Fibroblast of peridontal ligament (primary cell): ENCODE measurements at regions not wholly inside any gene's neighbourhood (a gene's known extent, or its start where the extent isn't known, plus 50 kb on each side); places are given as distances from the start of the nearest gene placed in this dataset.

ENCODE experiments used
- DNase-seq: peaks from one replicate; pipeline ENCODE4 v3.0.0-alpha.2; 2010; ENCODE audit errors: extremely low read depth

DNA sequence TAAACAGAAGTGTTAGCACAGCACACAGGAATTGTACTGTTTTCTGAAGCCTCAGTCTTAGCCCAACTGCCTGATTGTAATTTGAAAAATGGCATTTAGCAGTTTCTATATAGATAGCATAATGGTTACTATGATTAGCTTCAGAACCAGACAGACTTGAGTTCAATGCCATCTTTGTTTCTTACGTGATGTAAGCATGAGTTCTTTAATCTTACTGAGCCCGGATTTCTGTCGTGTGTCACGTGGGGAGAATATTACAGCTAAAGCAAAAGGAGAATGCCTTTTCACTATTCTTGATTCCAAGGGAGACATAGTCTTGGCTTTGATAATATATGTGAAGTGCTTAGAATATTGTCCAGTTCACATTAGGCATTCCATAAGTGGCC lies 407.3 kb downstream of the STIM2 start:
- DNase-seq: no peak

DNA sequence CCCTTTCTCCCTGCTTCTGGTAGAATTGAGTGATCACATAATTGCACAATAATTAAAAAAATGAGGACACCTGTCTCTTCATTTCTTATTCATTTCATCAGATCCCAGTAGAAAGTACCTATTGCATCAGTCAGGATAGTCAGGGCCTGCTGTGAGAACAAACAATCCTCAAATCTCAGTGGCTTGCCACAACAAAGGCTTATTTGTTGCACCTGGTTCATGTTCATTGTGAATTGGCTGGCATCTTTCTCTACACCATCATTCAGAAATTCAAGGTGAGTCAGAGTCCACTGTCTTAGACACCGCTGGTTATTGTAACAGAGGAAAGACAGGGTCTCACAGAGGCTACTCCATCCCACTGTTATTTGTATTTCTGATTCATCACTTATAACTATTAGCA lies 409.8 kb downstream of the STIM2 start:
- DNase-seq: no peak

DNA sequence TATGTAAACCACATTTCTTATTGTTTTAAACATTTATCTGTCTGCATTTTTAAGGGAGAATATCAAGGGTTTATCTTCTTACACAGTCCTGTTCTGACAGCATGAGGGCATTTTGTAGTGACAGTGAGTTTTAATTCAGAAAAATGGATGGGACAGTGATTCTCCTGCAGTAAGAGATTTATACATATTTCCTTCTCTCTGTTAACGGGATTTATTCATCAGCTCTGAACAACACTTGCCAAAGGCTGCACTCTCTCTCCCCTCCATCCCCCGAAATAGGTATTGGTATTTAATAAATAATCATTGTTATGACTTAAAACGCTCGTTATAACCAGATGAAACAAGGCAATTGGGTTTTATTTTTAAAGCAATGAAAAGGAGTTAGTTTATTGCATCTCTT lies 410.9 kb downstream of the STIM2 start:
- no peak for DNase-seq

DNA sequence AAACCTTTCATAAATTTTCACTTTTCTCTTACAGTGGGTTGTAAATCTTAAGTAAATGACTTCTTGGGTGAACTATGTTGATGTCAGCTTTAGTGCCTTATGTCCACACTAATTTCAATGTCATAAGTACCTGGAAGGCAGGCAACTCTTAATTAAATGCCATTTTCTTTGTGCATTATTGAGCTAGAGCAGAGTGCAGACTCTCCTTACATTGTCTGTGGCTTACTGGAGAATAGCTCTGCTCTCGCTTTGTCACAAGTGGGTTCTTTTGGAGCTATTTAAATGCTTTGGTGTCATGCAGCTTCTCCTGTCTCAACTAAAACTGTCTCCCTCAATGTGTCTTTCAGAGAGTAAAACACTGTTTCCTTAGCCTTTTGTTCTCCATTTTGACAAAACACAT lies 411.6 kb downstream of the STIM2 start:
- DNase-seq: no peak

DNA sequence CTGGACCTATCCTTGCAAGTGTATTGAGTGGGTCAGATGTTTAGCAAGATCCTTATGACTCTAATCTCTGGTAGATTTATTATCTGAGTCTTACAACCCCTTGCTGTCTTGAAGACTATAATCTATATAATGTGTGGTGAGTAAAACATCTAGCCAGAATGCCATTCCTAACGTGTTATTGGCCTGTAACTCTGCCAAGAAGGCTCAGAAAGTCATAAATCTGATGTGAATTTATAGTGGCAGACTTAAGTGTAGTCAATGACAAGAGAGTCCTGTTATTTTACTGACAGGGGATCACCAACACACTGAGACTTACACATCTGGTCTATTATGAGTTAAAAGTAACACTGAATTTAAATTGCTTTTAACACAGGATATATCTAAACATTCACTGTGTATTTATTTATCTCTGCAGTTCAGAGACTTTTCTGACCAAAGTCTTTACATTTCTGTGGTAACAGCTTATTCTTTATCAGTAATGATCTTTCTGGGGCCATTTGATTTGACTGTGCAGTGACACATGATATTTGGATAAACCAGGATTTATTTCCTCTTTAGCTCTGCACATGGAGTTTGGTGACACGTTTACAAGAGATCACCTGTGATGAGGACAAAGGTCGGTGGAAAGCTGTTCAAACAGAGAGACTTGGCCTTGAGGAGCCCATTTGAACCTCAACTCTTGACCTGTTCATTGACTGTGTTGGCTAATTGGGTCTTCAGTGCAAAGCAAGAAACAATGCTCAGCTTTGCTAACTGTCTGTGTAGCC lies 415.8 kb downstream of the STIM2 start:
- DNase-seq: no peak

DNA sequence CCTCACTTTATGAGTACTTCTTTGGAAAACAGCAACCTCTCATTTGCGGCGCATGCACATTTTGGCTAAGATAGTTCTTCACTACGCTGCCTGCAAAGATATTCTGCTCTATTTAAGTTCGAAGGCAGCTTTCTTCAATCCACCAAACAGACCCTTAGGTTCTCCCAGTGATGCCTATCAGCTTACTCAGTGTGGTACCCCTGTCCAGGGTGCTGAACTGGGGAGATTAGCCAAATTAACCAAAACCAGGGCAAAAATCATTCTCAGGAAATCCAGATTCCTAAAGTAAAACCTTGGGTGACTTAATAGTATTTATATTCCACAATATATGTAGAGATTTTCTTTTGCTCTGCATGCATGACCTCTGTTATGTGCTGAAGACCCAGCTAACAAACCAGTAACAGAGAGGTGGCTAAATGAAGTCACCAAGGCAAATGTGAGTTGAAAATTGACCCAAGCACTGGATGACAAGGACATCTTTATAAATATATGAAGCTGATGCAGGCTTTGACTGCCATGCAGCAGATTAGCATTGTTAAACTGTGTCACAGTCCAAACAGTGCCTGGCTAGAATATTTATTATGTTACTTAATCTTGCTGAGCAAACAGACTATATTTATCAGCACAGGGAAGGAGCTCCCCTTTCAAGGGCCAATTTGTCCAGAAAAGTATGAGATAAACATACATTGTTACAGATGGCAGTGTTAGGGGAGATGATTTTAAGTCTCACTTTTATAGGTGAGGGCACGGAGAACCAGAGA lies 418.2 kb downstream of the STIM2 start:
- DNase-seq: no peak

DNA sequence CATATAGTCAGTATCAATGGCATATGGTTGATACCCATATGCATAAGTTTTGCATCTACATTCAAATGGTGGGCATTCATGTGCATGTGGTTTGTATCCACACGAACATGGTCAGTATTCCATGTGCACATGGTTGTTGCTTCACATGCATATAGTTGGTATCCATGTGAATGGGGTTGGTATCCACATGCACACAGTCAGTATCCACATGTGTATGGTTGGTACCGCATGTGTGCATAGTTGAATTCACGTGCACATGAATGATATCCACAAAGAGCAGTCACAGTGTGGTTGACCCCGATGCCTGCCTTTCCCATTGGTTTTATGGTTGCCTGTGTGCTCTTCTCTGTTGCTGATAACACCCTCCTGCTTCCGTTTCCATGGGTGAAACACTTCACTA lies 427.9 kb downstream of the STIM2 start:
- no peak for DNase-seq

DNA sequence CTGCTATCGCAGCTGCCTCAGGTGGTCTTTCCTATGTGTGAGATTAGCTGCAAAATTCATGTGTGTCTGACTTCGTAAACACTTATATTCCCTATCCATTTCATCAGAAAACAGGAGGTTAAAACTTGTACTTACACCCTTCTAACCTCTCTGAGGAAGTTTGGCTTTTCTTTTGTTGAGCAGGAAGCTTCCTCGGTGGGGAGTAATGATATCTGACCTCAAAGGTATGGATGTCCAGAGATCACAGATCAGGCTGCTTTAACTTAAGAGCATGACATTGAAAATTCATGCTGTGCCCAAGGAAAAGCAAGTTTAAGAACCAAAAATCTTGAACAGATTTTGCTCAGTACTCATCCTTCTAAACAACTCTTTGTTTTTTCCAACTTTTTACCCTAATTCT lies 429.1 kb downstream of the STIM2 start:
- no peak for DNase-seq

DNA sequence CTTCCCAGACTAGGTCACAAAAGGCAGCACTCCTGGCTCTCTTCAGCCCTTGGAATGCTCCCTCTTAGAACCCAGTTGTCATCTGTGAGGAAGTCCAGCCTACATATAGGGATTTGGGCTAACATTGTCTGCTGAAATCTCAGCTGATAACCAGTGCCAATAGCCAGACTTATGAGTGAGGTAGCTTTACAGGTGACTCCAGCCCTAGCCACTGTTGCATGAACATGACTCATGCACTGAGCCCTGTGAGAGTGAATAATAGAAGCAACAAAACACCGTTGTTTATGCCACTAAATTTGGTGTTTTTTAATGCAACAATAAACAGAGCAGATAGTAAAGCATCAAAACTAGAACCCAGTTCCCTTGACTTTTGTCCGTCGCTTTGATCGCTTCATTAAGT lies 433.2 kb downstream of the STIM2 start:
- DNase-seq: no peak

DNA sequence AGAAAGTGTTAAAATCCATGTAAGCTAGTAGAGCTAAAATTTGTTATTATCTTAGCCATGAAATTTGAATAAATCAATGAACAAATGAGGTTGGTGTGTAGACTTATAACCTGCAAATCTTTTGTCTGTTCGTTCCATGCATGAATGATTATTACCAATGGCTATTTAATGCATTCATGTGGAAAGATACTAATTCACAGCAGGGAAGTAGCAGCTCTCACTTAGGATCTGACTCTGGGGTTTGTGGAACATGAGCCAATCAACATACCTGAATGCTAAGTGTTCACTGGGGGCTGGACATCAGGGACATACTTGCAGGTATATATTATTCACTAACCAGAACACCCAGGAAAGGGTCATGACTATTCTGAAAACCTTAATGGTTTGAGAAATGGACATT lies 444.1 kb downstream of the STIM2 start:
- no peak for DNase-seq

DNA sequence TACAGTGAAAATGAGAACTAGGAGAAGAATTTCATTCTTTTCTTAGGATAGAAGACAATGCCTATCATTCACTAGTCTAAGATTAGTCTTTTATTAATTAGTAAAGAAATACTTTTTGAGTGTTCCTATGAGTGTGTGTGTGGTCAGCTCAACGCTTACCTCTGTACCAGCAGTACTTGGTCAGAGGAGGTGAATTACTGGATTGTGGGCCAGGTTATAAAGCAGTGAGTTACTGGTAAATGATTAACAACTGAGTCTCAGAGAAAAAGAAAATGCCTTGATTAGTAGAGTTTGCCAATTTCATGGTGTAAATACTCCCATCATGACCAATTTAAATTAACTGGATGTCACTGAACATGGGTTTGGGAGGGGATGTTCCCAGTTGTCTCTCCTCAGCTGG lies 444.6 kb downstream of the STIM2 start:
- no peak for DNase-seq

DNA sequence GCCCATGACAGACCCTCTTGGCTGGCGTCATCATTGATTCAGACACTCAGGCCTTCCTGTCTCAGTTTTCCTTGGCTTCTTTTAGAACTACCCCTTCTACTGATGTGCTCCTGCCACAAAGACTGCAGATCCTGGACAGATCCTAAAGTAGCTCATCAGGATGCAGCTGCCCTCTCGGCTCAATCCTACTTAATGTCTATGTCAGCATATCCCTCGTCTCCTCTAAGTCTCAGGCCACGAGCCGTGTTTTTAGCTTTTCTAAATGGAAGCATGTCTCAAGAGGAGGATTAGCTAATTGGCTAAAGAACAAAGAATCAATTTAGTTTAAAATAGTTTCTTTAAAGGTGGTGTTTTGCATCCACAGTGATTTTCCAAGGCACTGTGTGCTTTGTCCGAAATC lies 447.7 kb downstream of the STIM2 start:
- no peak for DNase-seq

DNA sequence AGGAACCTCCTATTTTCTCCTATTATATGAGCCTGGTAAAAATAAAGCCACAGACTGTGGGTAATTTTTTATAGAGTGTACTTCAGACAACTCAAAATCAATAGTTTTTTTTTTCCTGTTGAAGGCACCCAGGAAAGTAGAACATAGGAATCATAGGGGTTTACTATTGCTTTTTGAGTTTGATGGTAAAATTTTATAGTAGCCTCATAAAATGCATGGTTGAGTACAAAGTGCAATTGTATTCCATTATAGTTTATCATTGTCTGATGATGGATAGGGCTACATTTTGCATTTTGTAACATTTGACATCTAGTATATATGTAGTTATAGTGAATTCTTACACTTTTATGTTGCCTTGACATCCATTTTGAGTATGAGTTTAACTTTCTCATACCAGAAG lies 455.0 kb downstream of the STIM2 start:
- DNase-seq: no peak

DNA sequence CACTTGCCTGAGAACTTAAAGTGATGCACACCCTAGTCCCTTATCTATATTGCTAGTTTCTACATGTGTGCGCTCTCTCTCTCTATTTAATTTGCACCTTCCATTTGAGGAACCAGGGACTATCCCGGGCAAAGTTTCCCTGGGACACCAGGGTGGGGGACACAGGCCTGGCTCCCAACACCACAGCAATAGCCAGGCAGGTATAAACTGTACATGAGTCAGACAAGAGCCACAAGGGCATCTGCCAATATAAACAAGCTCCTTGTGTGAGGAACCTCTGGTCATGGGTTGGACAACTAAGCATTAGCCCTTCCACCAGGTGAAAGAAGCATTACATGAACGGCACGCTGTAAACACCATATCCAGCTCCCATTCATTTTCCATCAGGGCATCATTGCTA lies 455.5 kb downstream of the STIM2 start:
- no peak for DNase-seq

DNA sequence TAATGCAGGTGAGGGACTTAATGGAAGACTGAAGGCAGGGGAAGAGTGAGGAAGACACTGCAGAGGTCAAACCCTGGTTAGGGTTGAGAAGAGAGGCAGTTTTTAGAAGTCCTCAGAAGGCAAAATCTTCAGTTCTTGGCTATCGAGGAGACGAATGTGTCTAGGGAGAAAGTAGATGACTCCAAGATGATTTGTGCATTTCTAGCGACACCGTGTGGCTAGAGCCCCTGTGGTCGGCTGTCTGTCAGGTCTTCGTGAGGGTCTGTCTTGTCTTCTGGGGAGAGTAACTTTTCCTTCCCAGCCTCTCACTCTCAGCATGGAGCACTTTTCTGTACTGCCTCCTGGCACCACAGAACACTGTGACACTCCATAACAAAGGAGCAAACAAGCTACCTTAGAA lies 458.1 kb downstream of the STIM2 start:
- DNase-seq: no peak

DNA sequence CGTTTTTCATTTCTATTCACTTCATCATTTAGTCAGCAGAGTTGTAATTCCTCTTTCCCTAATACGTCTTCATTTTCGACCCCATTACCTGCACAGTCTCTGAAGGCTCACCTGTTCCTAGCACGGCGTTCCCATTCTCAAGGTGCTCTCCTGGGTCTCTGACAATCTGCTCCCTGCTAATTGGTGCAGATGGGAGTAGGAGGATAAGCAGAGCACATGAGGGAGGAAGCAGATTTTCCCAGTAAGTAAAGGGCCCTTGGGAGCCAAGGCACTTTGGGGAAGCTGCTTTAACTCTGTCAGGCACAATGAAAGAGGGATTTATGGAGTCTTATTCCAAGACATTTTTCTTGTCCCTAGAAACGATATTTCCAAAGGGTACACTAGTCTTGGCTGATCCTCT lies 466.4 kb downstream of the STIM2 start:
- DNase-seq: no peak

DNA sequence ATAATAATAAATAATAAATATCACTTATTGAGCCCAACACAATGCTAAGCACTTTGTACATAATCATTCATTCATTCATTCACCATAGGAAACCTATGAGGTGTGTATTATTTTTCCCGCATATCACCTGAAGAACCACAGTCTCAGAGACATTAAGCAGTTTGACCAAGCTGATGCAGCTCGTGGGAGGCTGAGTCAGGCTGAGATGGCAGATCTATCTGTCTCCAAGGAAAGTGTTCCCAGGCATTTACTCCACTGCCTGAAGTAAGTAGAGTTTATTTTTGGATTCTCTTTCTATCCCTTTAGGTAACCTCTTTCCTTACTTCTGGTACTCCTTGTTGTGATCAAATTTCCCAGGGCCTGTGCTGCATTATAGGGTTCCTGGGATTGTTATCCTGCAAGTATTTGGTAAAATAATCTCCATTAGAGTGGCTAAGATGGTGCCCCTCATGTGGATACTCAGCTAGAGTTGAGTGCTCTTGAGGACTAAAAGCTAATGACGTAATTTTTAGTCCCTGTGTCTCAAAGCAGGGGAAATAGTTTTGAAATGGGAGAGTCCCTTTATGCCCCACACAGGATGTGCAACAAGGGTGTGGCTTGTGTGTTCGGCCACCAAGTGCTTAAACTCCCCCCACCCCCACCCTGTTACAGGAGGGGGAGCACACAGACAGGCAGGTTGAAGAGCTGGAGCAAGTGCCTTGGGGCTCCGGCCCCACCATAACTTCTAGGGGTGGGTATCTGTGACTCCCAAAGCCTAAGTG lies 467.0 kb downstream of the STIM2 start:
- DNase-seq: no peak

DNA sequence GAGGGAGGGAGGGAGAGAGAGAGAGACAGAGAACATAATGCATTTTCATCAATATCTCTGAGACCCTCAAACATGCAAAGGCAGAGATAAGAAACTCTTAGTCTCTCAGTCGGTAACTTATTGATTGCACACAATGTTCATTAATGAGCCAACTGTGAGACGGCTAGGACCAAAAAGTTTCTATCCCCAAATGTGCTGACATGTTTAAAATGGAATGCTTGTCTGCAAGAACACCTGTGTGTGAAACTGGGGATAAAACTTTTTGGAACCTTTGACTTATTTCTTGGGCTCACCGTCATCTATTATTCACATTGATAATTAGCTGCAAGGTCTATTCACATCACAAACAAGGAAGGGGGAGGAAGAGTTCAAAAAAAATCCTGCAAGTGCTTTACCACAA lies 477.9 kb downstream of the STIM2 start:
- DNase-seq: no peak

DNA sequence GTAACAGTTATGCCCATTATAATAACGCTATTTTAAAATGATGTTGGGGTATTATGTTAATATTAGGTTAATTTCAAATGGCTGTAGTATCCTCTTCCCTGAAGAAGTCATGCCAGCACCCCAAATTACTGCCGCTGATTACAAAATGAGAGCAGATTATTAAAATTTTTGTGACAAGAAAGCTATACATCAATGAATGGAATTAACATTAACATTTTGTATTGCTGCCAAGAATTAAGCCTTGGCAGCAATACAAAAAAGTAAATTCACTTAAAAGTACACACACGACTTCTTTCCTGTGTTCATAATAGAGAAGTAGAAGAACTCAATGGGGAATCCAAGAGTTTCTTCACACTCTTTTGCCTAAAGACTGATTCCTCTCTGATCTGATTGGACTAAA lies 482.8 kb downstream of the STIM2 start:
- no peak for DNase-seq

DNA sequence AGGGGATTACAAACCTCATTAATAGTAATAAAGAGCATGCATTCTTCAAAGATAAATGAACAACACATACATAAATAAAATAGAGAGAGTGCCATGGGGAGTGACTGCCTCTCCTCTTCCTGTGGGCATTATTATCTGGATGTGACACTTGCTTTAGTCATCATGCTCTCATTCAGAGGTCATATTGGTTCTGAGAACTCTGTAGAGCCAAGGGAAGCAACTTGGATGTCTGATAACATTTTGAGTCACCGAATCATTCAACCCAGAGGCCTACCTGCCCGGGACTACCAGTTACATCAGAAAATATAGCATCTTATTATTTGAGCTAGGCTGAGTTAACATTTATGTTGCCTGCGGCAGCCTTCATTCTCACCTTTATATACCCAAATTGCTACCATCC lies 489.5 kb downstream of the STIM2 start:
- no peak for DNase-seq

DNA sequence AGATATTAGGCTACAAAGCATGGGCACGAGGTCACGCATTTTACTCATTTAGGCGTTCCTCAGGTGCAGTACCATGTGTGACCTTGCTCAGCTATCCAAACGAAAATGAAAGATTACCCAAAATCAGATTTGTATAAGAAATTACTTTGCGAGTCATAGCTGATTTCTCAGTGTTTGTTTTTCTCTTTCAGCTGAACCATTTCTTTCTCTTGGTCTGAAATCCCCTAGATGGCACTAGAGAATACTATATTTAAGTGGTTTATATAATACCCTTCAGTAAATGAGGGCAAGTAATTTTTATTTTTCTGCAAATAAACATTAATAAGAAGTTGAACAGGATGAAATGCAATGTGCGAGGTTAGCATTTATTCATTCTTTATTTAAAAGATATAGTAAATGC lies 496.6 kb downstream of the STIM2 start:
- DNase-seq: no peak

DNA sequence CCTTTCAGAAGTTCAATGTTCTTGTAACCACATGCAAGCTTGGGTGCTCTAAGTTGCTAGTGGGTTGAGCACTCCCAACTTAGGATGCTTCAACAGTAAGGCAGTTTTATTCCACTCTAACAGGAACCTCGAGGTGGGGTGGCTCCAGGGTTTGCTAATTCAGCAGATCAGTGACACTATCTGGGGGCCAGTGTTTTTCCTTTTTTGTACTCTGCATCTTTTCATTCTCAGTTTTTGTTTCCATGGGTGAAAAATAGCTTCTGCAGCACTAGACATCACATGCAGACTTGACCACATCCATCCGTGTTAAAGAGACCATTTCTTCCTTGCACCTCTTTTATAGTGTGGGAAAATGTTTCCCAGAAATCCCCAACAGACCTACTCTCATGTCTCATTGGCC lies 497.6 kb downstream of the STIM2 start:
- DNase-seq: no peak

DNA sequence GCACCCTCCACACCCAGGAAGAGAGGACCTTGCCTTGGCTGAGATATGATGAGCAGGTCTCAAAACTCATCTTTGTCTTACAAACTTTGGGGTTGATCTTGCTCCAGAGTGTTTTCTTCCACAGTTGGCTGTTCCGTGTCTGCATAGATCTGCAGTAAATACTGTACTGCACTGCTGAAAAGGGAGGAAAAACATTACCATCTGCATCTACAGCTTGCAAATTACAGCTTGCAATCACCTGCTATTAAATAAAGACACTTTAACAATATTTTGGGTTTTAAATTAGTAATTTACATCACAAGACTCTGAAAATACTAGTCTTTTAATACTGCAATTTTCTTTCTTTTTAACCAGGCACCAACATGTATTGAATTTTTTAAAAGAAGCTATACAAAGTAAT lies 499.5 kb downstream of the STIM2 start:
- no peak for DNase-seq
